HT-29 (cell line): ENCODE measurements at regions not wholly inside any gene's neighbourhood (a gene's known extent, or its start where the extent isn't known, plus 50 kb on each side); places are given as distances from the start of the nearest gene placed in this dataset.

Source experiments
- DNase-seq: peaks from one replicate; pipeline ENCODE4 v3.0.0-alpha.2; 2015; ENCODE audit warnings: low spot score

- DNase-seq = no peak
These were observed 508.6 kb upstream of the SUCLG2 start for GRCh38 chr3:68163062-68163461.

- no peak for DNase-seq
These were observed 508.2 kb upstream of the SUCLG2 start for GRCh38 chr3:68162644-68163043.

GRCh38 chr3:68151359-68151758, 496.9 kb upstream of the SUCLG2 start:
- no peak for DNase-seq

DNA sequence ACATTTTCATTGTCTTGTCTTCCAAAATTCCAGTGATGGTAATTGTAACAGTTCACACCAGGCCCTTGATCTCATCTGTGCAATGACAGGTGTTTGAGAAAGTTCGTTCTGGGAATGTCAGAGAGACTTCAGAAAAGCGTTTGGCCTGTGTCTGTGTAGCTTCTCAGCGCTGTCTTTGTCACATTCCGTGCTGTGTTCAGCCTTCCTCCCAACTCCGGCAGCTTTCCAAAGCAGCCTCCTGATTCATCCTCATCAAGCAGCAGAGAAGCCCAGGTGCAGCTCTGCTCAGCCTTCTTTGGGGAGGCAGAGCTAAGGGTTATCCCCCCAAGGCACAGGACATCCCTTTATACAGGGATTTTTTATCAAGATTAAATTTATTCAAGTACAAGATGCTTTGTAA, 494.0 kb upstream of the SUCLG2 start:
- DNase-seq = no peak

- DNase-seq = no peak
These were observed 488.0 kb upstream of the SUCLG2 start for GRCh38 chr3:68142441-68142840.

DNA sequence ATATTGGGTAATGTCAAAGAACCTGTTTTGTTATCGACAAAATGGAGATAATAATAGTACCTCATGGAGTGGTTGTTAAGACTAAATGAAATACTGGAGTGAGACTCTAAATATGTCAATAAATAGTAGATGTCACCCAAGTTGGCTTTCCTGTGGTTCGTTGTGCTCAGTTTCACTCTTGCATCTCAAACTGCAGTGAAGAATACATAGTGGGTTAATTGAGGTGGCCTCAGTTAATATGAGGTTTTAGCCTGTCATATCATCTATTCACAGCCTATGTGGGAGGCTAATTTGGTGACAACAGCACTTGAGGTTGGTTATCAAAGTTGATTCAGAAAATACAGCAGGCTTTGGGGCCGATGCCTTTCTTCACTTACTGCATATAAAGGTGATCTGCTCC, 485.5 kb upstream of the SUCLG2 start:
- DNase-seq = no peak

DNA sequence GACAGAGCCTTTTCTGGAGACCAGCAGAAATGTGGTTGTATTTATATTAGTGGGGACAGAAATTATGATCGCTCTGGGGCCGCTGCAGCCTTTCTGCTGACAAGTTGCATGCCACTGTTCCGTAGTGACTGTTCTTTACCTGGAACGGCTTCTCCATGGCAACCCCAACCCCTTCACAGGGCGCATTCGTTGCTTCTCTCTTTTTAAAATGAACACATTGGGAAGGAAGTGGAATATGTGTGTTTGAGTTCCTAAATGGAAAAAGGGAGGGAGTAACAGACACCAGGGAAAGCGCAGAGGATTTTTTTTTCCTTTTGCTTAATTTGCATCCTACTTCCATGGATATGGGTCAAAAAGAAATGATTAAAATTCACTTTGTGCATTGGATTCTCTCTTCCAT, 482.0 kb upstream of the SUCLG2 start:
- no peak for DNase-seq

DNA sequence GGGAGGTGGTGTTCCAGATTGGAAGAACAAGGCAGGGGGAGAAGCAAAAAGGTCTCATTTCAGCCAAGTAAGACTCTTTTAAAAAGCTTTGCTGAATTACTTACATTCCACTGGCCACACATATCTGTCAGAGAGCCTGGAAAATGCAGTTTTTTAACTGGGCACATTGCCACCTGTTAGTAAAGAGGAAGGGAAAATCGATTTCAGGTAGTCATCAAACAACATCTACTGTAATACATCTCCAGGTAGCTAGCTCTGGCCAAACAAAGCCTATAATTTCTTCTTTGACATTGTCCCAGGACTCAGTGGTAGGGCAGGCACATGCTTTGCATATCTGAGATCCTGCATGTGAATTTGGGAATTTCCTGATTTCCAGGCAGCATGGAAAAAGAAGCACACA, 480.7 kb upstream of the SUCLG2 start:
- DNase-seq = no peak

- DNase-seq = no peak
These were observed 474.7 kb upstream of the SUCLG2 start for GRCh38 chr3:68129065-68129464.

DNA sequence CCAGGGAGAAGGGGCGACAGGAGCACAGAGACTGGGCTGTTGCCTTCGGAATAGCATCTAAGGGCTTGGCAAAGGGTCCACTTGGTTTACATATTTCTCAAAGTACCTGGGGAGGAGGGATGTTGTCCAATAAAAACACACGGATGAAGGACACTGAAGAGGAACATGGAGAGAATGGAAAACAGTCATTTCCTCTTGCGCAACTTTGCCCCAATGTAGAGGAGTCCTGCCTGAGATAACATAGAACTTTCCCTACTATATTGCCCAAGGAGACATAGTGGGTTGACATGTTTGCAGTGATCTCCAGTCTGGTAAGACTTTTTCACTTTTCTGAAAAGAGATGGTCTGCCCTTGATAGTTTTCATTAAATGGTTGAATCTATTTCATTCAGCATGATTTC, 468.8 kb upstream of the SUCLG2 start:
- DNase-seq = no peak

GRCh38 chr3:68121287-68121686, 466.9 kb upstream of the SUCLG2 start:
- DNase-seq = no peak

- DNase-seq = no peak
These were observed 462.2 kb upstream of the SUCLG2 start for GRCh38 chr3:68116580-68116979.

DNA sequence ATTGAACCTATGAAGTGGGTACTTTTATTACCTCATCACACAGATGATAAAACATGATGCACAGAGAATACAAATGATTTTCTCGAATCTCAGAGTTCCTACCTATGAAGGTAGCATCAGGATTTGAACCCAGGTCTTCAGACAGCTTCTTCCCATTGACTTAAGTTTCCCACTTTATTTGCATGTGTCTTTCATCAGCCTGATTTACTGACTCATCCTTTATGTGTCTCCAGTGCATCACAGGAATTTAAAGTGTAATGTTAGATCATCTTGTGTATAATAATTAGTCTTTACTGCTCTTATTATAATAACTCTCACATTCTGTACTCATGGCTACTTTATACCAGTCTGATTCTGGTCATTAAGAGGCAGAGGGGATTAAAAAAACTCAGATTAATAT, 449.4 kb upstream of the SUCLG2 start:
- DNase-seq = no peak

- no peak for DNase-seq
These were observed 436.2 kb upstream of the SUCLG2 start for GRCh38 chr3:68090571-68090970.

GRCh38 chr3:68089572-68090011, 435.2 kb upstream of the SUCLG2 start:
- no peak for DNase-seq

DNA sequence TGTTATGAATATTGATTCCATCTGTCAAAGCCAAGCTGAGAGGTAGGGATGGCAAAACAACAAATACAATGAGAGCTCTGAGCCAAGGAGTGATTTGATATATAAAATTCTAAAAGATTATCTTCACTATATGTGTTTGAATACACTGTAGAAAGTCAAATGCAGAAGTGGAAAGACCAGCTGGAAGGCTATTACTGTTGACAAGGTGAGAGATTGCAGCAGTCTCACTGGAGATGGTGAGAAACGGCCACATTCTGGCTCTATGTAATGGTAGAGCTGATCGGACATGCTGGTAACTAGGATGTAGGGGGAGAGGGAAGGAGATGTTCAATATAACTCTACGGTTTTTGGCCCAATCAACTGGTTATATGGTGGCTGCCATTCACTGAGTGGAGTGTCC, 434.2 kb upstream of the SUCLG2 start:
- no peak for DNase-seq

DNA sequence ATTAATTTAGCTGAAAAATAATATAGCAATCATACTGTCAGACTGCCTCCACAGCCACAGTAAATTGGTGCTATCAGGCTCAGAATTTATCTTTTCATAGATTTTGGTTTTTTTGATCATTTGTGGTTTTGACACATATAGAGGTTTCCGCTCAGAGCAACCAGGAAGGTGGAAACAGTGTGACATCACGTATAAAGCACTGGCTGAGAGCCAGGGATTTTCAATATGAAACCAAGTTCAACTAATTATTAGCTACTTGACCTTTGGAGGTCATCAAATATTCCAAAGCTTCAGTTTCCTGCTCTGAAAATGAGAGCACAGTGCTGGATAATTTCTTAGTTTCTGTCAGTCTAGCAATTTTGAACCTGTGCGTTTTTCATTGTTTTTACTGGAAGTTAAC, 433.8 kb upstream of the SUCLG2 start:
- DNase-seq = no peak

DNA sequence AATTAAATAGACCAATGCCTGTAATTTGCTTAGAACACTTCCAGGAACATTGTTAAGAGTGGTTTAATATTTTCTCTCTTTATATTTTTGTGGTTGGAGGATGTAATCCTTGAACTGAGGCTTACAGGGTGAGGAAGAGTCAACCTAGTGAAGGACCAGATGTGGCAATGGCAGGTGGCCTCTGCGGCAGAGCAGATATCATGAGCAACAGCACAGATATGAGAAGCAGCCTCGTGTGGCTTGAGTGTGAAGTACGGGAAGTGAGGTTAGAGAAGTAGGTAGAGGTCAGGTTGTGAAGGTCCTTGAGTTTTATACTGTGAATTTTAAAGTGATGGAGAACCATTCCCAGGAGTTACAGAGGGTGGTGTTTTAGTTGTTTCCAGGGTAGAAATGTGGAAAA, 417.6 kb upstream of the SUCLG2 start:
- DNase-seq = no peak

- no peak for DNase-seq
These were observed 415.8 kb upstream of the SUCLG2 start for GRCh38 chr3:68070186-68070585.

DNA sequence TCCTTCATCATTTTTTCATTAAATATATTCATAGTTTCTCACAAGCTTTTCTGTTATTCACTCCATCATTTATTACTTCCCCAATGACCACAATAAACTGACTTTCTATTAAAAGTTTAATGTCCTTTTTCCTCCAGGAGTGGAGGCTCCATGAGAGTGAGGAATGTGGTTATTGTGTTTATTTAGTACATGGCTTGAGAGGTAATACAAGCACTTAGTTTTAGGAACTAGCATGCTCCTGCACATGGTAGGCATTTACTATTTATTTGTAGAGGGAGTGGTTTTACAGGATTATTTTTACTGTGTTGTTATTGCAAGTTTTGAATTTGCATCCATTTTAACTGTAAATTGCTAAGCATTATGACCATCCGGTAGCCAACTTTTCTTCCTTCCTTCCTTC, 412.9 kb upstream of the SUCLG2 start:
- no peak for DNase-seq

GRCh38 chr3:68062926-68063325, 408.5 kb upstream of the SUCLG2 start:
- DNase-seq = no peak

DNA sequence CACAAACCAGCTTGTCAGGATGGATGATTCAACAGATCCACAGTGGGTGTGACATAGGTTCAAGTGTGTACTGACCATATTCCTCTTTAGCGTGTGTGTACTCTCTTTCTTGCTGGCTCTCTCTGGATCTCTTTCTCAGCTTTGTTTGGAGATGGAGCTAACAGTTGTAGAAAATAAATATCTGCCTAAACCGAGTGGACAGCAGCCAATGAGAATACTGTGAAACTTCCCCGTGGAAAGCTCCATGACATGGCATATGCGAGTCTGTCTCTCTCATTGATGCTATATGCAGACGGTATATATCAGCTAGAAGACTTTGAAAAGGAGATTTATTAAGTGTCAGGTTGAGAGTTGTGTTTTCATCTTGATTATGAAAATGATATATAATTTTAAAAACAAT, 406.5 kb upstream of the SUCLG2 start:
- DNase-seq = no peak

- no peak for DNase-seq
These were observed 405.8 kb upstream of the SUCLG2 start for GRCh38 chr3:68060191-68060590.

- DNase-seq = no peak
These were observed 405.3 kb upstream of the SUCLG2 start for GRCh38 chr3:68059628-68060152.
